ENCODE measurements at regions not wholly inside any gene's neighbourhood (a gene's known extent, or its start where the extent isn't known, plus 50 kb on each side); places are given as distances from the start of the nearest gene placed in this dataset.

GRCh38 chr4:176441594-176441993 lies 121.8 kb downstream of the SPCS3 start:
- H3K4me3 ChIP-seq (ENCODE audit: low read depth in 2 of 2, low read length in 2 of 2) = no peak overlapping the region
- no peaks in the 10 kb centered on the region for H3K36me3 ChIP-seq (ENCODE audit: control insufficient read depth, insufficient read depth, low read length)
- H3K27ac ChIP-seq (ENCODE audit: low read length) = no peak overlapping the region
- in situ Hi-C loops (cut with HindIII; ENCODE audit: low pct_unique_long_range_greater_than_20kb, low sequenced_read_pairs) = no loop called here
- ChIA-PET POLR2A (no interaction called here), CTCF (no interaction called here)
- TF ChIP-seq TCF7L2 (IDR thresholded peaks at IDR 0.05; ENCODE audit: low read depth, low read length) = no peak
- no peak for TF ChIP-seq REST (IDR thresholded peaks at IDR 0.05; ENCODE audit: insufficient read depth in 1 of 2, low read depth in 2 of 2, low read length in 1 of 2)
- no peak for TF ChIP-seq CTCF (IDR thresholded peaks at IDR 0.05)
- no peak for TF ChIP-seq SIN3A (IDR thresholded peaks at IDR 0.05; ENCODE audit: borderline replicate concordance, insufficient read depth, low read depth, low read length)
- no peak for TF ChIP-seq POLR2AphosphoS5 (IDR thresholded peaks at IDR 0.05; ENCODE audit: low read depth, low read length)
- H3K4me1 ChIP-seq (ENCODE audit: control insufficient read depth, insufficient read depth, low read length) = no peaks in the 10 kb centered on the region
- DNase-seq (ENCODE audit: low read depth, low spot score) (no peak), ATAC-seq (no peak)
- BruUV-seq (replicated peaks) = no TSS peak
- H3K27me3 ChIP-seq (ENCODE audit: control insufficient read depth, insufficient read depth, low read length) = no peaks in the 10 kb centered on the region
- H3K9me3 ChIP-seq (ENCODE audit: control insufficient read depth, insufficient read depth, low read depth, low read length) = no peaks in the 10 kb centered on the region
- intact Hi-C loops (cut with micrococcal nuclease; ENCODE audit: unreplicated experiment) = no loop called here

GRCh38 chr4:176443117-176443516 lies 123.4 kb downstream of the SPCS3 start:
- no peak overlapping the region for H3K4me3 ChIP-seq (ENCODE audit: low read depth in 2 of 2, low read length in 2 of 2)
- TF ChIP-seq REST (IDR thresholded peaks at IDR 0.05; ENCODE audit: insufficient read depth in 1 of 2, low read depth in 2 of 2, low read length in 1 of 2) (no peak), CTCF (IDR thresholded peaks at IDR 0.05) (no peak), POLR2AphosphoS5 (IDR thresholded peaks at IDR 0.05; ENCODE audit: low read depth, low read length) (no peak), TCF7L2 (IDR thresholded peaks at IDR 0.05; ENCODE audit: low read depth, low read length) (no peak), SIN3A (IDR thresholded peaks at IDR 0.05; ENCODE audit: borderline replicate concordance, insufficient read depth, low read depth, low read length) (no peak)
- H3K9me3 ChIP-seq (ENCODE audit: control insufficient read depth, insufficient read depth, low read depth, low read length) = no peaks in the 10 kb centered on the region
- ChIA-PET CTCF (no interaction called here), POLR2A (no interaction called here)
- no TSS peak for BruUV-seq (replicated peaks)
- in situ Hi-C loops (cut with HindIII; ENCODE audit: low pct_unique_long_range_greater_than_20kb, low sequenced_read_pairs) = no loop called here
- H3K27me3 ChIP-seq (ENCODE audit: control insufficient read depth, insufficient read depth, low read length) = no peaks in the 10 kb centered on the region
- no peaks in the 10 kb centered on the region for H3K36me3 ChIP-seq (ENCODE audit: control insufficient read depth, insufficient read depth, low read length)
- no peak overlapping the region for H3K27ac ChIP-seq (ENCODE audit: low read length)
- no peaks in the 10 kb centered on the region for H3K4me1 ChIP-seq (ENCODE audit: control insufficient read depth, insufficient read depth, low read length)
- DNase-seq (ENCODE audit: low read depth, low spot score) = no peak
- no peak for ATAC-seq
- intact Hi-C loops (cut with micrococcal nuclease; ENCODE audit: unreplicated experiment) = no loop called here

Data from Panc1 (cell line).